GM23338 (cell line): ENCODE measurements at regions not wholly inside any gene's neighbourhood (a gene's known extent, or its start where the extent isn't known, plus 50 kb on each side); places are given as distances from the start of the nearest gene placed in this dataset.
A peak's percentile ranks its signal among the peaks of the same experiment; 100 is the strongest.

Experiments
- ATAC-seq: fragments of 200-7000 bp; cut with Tn5 transposase; 3 replicates; pipeline ENCODE4 v1.9.1; 2020
- DNase-seq: peaks from one replicate; pipeline ENCODE4 v3.0.0-alpha.2; 2015; ENCODE audit warnings: low spot score
- H2AFZ ChIP-seq: fragments of 200-600 bp; sonication (generic); 2 replicates; pipeline ENCODE4 v1.8.0; 2016; ENCODE audit warnings: antibody characterized with exemption, mild to moderate bottlenecking, moderate library complexity
- H3F3A ChIP-seq: fragments of 200-600 bp; sonication (generic); replicated peaks from 2 replicates; pipeline ENCODE4 v1.8.0; 2017; ENCODE audit warnings: antibody characterized with exemption, mixed run types, low read depth
- H3K27ac ChIP-seq: fragments of 200-600 bp; sonication (generic); 2 replicates; pipeline ENCODE4 v1.6.1; 2016; ENCODE audit warnings: low read depth
- H3K27me3 ChIP-seq: fragments of 200-600 bp; sonication (generic); 2 replicates; pipeline ENCODE4 v1.8.0; 2016; ENCODE audit warnings: mild to moderate bottlenecking, mixed run types, moderate library complexity; ENCODE audit not compliant: insufficient read depth
- H3K36me3 ChIP-seq: fragments of 200-600 bp; sonication (generic); 2 replicates; pipeline ENCODE4 v1.8.0; 2016; ENCODE audit warnings: mild to moderate bottlenecking; ENCODE audit not compliant: insufficient read depth
- H3K4me1 ChIP-seq: fragments of 200-600 bp; sonication (generic); 2 replicates; pipeline ENCODE4 v1.8.0; 2016; ENCODE audit warnings: mild to moderate bottlenecking, moderate library complexity; ENCODE audit not compliant: insufficient read depth
- H3K4me2 ChIP-seq: fragments of 200-600 bp; sonication (generic); 2 replicates; pipeline ENCODE4 v1.7.1; 2017; ENCODE audit warnings: mixed run types
- H3K4me3 ChIP-seq: fragments of 200-600 bp; sonication (generic); 2 replicates; pipeline ENCODE4 v1.6.1; 2016; ENCODE audit warnings: mixed run types
- H3K79me2 ChIP-seq: fragments of 200-600 bp; sonication (generic); replicated peaks from 2 replicates; pipeline ENCODE4 v1.8.0; 2017; ENCODE audit warnings: mild to moderate bottlenecking; ENCODE audit not compliant: insufficient read depth
- H3K9me2 ChIP-seq: fragments of 200-600 bp; sonication (generic); 2 replicates; pipeline ENCODE4 v1.8.0; 2017; ENCODE audit not compliant: insufficient read depth
- H4K20me1 ChIP-seq: fragments of 200-600 bp; sonication (generic); replicated peaks from 2 replicates; pipeline ENCODE4 v1.8.0; 2017; ENCODE audit warnings: mild to moderate bottlenecking; ENCODE audit not compliant: insufficient read depth
- H3K27ac Mint-ChIP-seq: 2 replicates; pipeline ENCODE4 v1.8.0; 2020; ENCODE audit warnings: inconsistent platforms, mild to moderate bottlenecking, moderate library complexity, mixed read lengths
- H3K27me3 Mint-ChIP-seq: 3 replicates; pipeline ENCODE4 v1.8.0; 2022; ENCODE audit warnings: low read depth, mild to moderate bottlenecking, moderate library complexity, mixed read lengths, inconsistent platforms; ENCODE audit not compliant: insufficient read depth, poor library complexity
- H3K36me3 Mint-ChIP-seq: 3 replicates; pipeline ENCODE4 v1.8.0; 2021; ENCODE audit warnings: low read depth, mild to moderate bottlenecking, inconsistent platforms, moderate library complexity, mixed read lengths
- H3K4me1 Mint-ChIP-seq: 3 replicates; pipeline ENCODE4 v1.8.0; 2020; ENCODE audit warnings: mild to moderate bottlenecking, inconsistent platforms, mixed read lengths
- H3K4me3 Mint-ChIP-seq: 3 replicates; pipeline ENCODE4 v1.8.0; 2021; ENCODE audit warnings: moderate library complexity, mild to moderate bottlenecking, inconsistent platforms, mixed read lengths
- H3K9me3 Mint-ChIP-seq: 3 replicates; pipeline ENCODE4 v1.8.0; 2020; ENCODE audit warnings: moderate library complexity, mild to moderate bottlenecking, inconsistent platforms, mixed read lengths
- CREB1 ChIP-seq: fragments of 250-450 bp; sonication (Bioruptor Pico); IDR thresholded peaks from 2 replicates; pipeline ENCODE4 v1.5.0; 2020; ENCODE audit warnings: low read depth, mild to moderate bottlenecking, moderate library complexity
- EZH2 ChIP-seq: fragments of 200-600 bp; sonication (generic); IDR thresholded peaks from one replicate; pipeline ENCODE4 v1.8.0; 2017; ENCODE audit warnings: antibody characterized with exemption, mild to moderate bottlenecking, low read depth; ENCODE audit not compliant: unreplicated experiment
- EZH2phosphoT487 ChIP-seq: fragments of 200-600 bp; sonication (generic); IDR thresholded peaks from one replicate; pipeline ENCODE4 v1.8.1; 2018; ENCODE audit warnings: antibody characterized with exemption; ENCODE audit not compliant: unreplicated experiment
- JUNB ChIP-seq: IDR thresholded peaks from one replicate; pipeline ENCODE4 v1.6.1; 2016; ENCODE audit warnings: antibody characterized with exemption; ENCODE audit not compliant: unreplicated experiment
- STAT1 ChIP-seq: IDR thresholded peaks from one replicate; pipeline ENCODE4 v1.6.1; 2016; ENCODE audit warnings: antibody characterized with exemption; ENCODE audit not compliant: unreplicated experiment
- ZNF331 ChIP-seq: fragments of 250-450 bp; sonication (Bioruptor Pico); IDR thresholded peaks from 2 replicates; pipeline ENCODE4 v1.5.0; 2020; ENCODE audit warnings: low read depth, mild to moderate bottlenecking, moderate library complexity
- TF ChIP-seq, protein P1 (sequence below): fragments of 250-450 bp; sonication (Bioruptor Pico); IDR thresholded peaks from 2 replicates; pipeline ENCODE4 v1.5.0; 2020; ENCODE audit warnings: mild to moderate bottlenecking, moderate library complexity
- TF ChIP-seq, protein P2 (sequence below): IDR thresholded peaks from one replicate; pipeline ENCODE4 v1.6.1; 2018; ENCODE audit warnings: antibody characterized with exemption; ENCODE audit not compliant: unreplicated experiment

- TF ChIP-seq, protein P1, sequence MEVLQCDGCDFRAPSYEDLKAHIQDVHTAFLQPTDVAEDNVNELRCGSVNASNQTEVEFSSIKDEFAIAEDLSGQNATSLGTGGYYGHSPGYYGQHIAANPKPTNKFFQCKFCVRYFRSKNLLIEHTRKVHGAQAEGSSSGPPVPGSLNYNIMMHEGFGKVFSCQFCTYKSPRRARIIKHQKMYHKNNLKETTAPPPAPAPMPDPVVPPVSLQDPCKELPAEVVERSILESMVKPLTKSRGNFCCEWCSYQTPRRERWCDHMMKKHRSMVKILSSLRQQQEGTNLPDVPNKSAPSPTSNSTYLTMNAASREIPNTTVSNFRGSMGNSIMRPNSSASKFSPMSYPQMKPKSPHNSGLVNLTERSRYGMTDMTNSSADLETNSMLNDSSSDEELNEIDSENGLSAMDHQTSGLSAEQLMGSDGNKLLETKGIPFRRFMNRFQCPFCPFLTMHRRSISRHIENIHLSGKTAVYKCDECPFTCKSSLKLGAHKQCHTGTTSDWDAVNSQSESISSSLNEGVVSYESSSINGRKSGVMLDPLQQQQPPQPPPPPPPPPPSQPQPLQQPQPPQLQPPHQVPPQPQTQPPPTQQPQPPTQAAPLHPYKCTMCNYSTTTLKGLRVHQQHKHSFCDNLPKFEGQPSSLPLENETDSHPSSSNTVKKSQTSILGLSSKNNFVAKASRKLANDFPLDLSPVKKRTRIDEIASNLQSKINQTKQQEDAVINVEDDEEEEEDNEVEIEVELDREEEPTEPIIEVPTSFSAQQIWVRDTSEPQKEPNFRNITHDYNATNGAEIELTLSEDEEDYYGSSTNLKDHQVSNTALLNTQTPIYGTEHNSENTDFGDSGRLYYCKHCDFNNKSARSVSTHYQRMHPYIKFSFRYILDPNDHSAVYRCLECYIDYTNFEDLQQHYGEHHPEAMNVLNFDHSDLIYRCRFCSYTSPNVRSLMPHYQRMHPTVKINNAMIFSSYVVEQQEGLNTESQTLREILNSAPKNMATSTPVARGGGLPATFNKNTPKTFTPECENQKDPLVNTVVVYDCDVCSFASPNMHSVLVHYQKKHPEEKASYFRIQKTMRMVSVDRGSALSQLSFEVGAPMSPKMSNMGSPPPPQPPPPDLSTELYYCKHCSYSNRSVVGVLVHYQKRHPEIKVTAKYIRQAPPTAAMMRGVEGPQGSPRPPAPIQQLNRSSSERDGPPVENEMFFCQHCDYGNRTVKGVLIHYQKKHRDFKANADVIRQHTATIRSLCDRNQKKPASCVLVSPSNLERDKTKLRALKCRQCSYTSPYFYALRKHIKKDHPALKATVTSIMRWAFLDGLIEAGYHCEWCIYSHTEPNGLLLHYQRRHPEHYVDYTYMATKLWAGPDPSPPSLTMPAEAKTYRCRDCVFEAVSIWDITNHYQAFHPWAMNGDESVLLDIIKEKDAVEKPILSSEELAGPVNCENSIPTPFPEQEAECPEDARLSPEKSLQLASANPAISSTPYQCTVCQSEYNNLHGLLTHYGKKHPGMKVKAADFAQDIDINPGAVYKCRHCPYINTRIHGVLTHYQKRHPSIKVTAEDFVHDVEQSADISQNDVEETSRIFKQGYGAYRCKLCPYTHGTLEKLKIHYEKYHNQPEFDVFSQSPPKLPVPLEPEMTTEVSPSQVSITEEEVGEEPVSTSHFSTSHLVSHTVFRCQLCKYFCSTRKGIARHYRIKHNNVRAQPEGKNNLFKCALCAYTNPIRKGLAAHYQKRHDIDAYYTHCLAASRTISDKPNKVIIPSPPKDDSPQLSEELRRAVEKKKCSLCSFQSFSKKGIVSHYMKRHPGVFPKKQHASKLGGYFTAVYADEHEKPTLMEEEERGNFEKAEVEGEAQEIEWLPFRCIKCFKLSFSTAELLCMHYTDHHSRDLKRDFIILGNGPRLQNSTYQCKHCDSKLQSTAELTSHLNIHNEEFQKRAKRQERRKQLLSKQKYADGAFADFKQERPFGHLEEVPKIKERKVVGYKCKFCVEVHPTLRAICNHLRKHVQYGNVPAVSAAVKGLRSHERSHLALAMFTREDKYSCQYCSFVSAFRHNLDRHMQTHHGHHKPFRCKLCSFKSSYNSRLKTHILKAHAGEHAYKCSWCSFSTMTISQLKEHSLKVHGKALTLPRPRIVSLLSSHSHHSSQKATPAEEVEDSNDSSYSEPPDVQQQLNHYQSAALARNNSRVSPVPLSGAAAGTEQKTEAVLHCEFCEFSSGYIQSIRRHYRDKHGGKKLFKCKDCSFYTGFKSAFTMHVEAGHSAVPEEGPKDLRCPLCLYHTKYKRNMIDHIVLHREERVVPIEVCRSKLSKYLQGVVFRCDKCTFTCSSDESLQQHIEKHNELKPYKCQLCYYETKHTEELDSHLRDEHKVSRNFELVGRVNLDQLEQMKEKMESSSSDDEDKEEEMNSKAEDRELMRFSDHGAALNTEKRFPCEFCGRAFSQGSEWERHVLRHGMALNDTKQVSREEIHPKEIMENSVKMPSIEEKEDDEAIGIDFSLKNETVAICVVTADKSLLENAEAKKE (CRISPR knock-in tag): no peak
- TF ChIP-seq ZNF331 (no peak), STAT1 (no peak), EZH2 (no peak)
Measured at GRCh38 chr6:19972221-19972620, 135.1 kb downstream of the ID4 start (continued).

DNA sequence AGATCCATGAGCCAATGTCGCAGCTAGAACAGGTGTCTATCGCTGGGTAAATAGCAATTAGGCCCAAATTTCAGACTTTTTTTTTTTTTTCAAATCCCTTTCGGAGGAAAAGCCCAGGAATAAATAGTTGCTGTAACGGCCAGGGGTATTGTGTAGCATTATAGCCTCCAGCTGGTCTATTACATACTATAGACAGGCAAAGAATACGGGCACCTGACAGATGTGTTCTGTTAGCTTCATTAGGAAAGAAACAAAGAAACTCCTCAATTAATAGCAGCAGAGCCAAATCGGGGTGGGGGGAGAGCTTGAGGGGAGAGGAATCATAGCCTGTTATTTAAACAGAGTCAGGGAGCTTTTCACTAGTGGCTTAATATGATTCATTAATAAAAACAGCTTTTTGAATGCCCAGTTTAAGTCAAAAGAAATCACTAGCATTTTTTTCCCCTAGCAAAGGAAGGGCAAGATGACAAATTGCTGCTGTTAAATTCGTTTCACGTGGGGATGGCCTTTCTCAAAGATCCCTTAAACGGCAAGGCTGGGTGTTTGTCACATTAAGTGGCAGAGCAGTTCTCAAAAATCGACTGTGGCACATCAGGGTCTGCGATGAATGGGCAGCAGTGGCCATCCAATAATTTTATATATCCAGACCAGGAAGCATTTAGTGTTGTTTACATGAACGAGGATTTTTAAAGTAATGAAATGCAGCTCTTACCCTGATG is 139.4 kb downstream of the ID4 start:
- no peak overlapping the region for H3K4me2 ChIP-seq
- TF ChIP-seq ZNF331 (no peak), CREB1 (CRISPR knock-in tag) (no peak), EZH2phosphoT487 (no peak), JUNB (no peak), STAT1 (no peak)
- TF ChIP-seq, protein P2, sequence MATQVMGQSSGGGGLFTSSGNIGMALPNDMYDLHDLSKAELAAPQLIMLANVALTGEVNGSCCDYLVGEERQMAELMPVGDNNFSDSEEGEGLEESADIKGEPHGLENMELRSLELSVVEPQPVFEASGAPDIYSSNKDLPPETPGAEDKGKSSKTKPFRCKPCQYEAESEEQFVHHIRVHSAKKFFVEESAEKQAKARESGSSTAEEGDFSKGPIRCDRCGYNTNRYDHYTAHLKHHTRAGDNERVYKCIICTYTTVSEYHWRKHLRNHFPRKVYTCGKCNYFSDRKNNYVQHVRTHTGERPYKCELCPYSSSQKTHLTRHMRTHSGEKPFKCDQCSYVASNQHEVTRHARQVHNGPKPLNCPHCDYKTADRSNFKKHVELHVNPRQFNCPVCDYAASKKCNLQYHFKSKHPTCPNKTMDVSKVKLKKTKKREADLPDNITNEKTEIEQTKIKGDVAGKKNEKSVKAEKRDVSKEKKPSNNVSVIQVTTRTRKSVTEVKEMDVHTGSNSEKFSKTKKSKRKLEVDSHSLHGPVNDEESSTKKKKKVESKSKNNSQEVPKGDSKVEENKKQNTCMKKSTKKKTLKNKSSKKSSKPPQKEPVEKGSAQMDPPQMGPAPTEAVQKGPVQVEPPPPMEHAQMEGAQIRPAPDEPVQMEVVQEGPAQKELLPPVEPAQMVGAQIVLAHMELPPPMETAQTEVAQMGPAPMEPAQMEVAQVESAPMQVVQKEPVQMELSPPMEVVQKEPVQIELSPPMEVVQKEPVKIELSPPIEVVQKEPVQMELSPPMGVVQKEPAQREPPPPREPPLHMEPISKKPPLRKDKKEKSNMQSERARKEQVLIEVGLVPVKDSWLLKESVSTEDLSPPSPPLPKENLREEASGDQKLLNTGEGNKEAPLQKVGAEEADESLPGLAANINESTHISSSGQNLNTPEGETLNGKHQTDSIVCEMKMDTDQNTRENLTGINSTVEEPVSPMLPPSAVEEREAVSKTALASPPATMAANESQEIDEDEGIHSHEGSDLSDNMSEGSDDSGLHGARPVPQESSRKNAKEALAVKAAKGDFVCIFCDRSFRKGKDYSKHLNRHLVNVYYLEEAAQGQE: no peak

More for the DNA sequence above, 139.4 kb downstream of the ID4 start:
- Histone ChIP-seq H3F3A (no peaks in the 10 kb centered on the region), H3K9me2 (no peaks in the 10 kb centered on the region), H2AFZ (0 out of 2 replicates have a peak overlapping the region, but pooled peaks have one; percentile 6), H3K4me3 (no peak overlapping the region), H3K27me3 (no peaks in the 10 kb centered on the region), H3K79me2 (no peaks in the 10 kb centered on the region), H3K4me1 (no peaks in the 10 kb centered on the region), H4K20me1 (no peaks in the 10 kb centered on the region), H3K36me3 (no peaks in the 10 kb centered on the region), H3K27ac (no peak overlapping the region)
- H3K4me1 Mint-ChIP-seq: no peaks in the 10 kb centered on the region
- H3K9me3 Mint-ChIP-seq: no peaks in the 10 kb centered on the region
- DNase-seq (no peak), ATAC-seq (no peak)
- no peak overlapping the region for H3K4me3 Mint-ChIP-seq
- no peak overlapping the region for H3K27ac Mint-ChIP-seq
- H3K27me3 Mint-ChIP-seq: no peaks in the 10 kb centered on the region
- no peaks in the 10 kb centered on the region for H3K36me3 Mint-ChIP-seq
